ENCODE measurements at regions not wholly inside any gene's neighbourhood (a gene's known extent, or its start where the extent isn't known, plus 50 kb on each side); places are given as distances from the start of the nearest gene placed in this dataset.

DNA sequence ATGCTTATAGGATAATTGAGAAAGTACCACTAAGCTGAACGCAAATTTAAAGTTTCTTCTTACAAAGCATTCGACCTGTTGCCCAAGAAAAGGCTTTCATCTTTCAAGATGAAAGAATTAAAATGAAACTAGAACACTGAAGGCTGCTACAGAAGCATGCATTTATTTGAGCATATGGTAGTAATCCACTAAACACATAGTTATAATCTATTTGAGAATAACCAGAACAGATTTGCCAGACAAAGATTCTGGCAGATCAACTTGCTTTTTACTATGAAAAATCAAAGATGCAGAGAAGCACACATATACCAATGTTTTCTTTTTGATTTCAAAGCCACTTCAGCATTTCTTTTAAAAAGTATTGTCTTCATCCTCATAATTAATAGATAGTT lies 412.2 kb downstream of the UTRN start:
- TF ChIP-seq STAT5B (CRISPR knock-in tag; IDR thresholded peaks at IDR 0.05) = no peak
- no peak for TF ChIP-seq IRF2 (CRISPR knock-in tag; IDR thresholded peaks at IDR 0.05)
- TF ChIP-seq ZNF569 (CRISPR knock-in tag; IDR thresholded peaks at IDR 0.05; ENCODE audit: borderline replicate concordance) = no peak
- TF ChIP-seq FOXJ3 (CRISPR knock-in tag; IDR thresholded peaks at IDR 0.05; ENCODE audit: borderline replicate concordance) = no peak
- no peak for TF ChIP-seq ZEB1 (IDR thresholded peaks at IDR 0.05; ENCODE audit: insufficient replicate concordance, low read depth)
- no peak for TF ChIP-seq ATAD3A (CRISPR knock-in tag; IDR thresholded peaks at IDR 0.05)
- TF ChIP-seq NFYB (CRISPR knock-in tag; IDR thresholded peaks at IDR 0.05) = no peak
- TF ChIP-seq, protein P1, sequence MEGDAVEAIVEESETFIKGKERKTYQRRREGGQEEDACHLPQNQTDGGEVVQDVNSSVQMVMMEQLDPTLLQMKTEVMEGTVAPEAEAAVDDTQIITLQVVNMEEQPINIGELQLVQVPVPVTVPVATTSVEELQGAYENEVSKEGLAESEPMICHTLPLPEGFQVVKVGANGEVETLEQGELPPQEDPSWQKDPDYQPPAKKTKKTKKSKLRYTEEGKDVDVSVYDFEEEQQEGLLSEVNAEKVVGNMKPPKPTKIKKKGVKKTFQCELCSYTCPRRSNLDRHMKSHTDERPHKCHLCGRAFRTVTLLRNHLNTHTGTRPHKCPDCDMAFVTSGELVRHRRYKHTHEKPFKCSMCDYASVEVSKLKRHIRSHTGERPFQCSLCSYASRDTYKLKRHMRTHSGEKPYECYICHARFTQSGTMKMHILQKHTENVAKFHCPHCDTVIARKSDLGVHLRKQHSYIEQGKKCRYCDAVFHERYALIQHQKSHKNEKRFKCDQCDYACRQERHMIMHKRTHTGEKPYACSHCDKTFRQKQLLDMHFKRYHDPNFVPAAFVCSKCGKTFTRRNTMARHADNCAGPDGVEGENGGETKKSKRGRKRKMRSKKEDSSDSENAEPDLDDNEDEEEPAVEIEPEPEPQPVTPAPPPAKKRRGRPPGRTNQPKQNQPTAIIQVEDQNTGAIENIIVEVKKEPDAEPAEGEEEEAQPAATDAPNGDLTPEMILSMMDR (CRISPR knock-in tag; IDR thresholded peaks at IDR 0.05) = no peak
- TF ChIP-seq NR1H2 (CRISPR knock-in tag; IDR thresholded peaks at IDR 0.05; ENCODE audit: borderline replicate concordance, low read depth) = no peak
- no peak for TF ChIP-seq ZNF317 (CRISPR knock-in tag; IDR thresholded peaks at IDR 0.05)
- TF ChIP-seq, protein P2, sequence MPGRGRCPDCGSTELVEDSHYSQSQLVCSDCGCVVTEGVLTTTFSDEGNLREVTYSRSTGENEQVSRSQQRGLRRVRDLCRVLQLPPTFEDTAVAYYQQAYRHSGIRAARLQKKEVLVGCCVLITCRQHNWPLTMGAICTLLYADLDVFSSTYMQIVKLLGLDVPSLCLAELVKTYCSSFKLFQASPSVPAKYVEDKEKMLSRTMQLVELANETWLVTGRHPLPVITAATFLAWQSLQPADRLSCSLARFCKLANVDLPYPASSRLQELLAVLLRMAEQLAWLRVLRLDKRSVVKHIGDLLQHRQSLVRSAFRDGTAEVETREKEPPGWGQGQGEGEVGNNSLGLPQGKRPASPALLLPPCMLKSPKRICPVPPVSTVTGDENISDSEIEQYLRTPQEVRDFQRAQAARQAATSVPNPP (CRISPR knock-in tag; IDR thresholded peaks at IDR 0.05) = no peak
- TF ChIP-seq, protein P3, sequence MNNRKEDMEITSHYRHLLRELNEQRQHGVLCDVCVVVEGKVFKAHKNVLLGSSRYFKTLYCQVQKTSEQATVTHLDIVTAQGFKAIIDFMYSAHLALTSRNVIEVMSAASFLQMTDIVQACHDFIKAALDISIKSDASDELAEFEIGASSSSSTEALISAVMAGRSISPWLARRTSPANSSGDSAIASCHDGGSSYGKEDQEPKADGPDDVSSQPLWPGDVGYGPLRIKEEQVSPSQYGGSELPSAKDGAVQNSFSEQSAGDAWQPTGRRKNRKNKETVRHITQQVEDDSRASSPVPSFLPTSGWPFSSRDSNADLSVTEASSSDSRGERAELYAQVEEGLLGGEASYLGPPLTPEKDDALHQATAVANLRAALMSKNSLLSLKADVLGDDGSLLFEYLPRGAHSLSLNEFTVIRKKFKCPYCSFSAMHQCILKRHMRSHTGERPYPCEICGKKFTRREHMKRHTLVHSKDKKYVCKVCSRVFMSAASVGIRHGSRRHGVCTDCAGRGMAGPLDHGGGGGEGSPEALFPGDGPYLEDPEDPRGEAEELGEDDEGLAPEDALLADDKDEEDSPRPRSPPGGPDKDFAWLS (CRISPR knock-in tag; IDR thresholded peaks at IDR 0.05; ENCODE audit: borderline replicate concordance) = no peak

Measured in HepG2 (cell line).